Mesenchymal stem cell (in vitro differentiated cells and primary cell): ENCODE measurements at regions not wholly inside any gene's neighbourhood (a gene's known extent, or its start where the extent isn't known, plus 50 kb on each side); places are given as distances from the start of the nearest gene placed in this dataset.

ENCODE experiments used
- DNase-seq: peaks from one replicate; pipeline ENCODE4 v3.0.0-alpha.2; 2013
- H2AFZ ChIP-seq: one replicate; pipeline ENCODE4 v1.6.1; 2013; ENCODE audit warnings: low read depth, mild to moderate bottlenecking, control low read depth, inconsistent platforms, low read length, moderate library complexity
- H2AK5ac ChIP-seq: 2 replicates; pipeline ENCODE4 v1.6.1; 2013; ENCODE audit warnings: low read length, moderate library complexity, mild to moderate bottlenecking, inconsistent platforms; ENCODE audit not compliant: severe bottlenecking
- H2BK120ac ChIP-seq: one replicate; pipeline ENCODE4 v1.6.1; 2013; ENCODE audit warnings: low read depth, mild to moderate bottlenecking, inconsistent platforms, low read length, moderate library complexity
- H2BK12ac ChIP-seq, 2 experiments: one replicate each; pipeline ENCODE4 v1.6.1; 2013; ENCODE audit warnings: inconsistent platforms in 2 of 2, low read length in 2 of 2, mild to moderate bottlenecking in 2 of 2, moderate library complexity in 2 of 2, control low read depth in 1 of 2
- H2BK15ac ChIP-seq: one replicate; pipeline ENCODE4 v1.6.1; 2013; ENCODE audit warnings: mild to moderate bottlenecking, low read depth, inconsistent platforms; ENCODE audit not compliant: poor library complexity, severe bottlenecking
- H2BK5ac ChIP-seq: 2 replicates; pipeline ENCODE4 v1.6.1; 2013; ENCODE audit warnings: low read depth, mild to moderate bottlenecking, low read length, control low read depth, inconsistent platforms; ENCODE audit not compliant: poor library complexity, severe bottlenecking
- H3K14ac ChIP-seq, 2 experiments: one replicate each; pipeline ENCODE4 v1.6.1; 2013; ENCODE audit warnings: inconsistent platforms in 2 of 2, low read length in 2 of 2, control low read depth in 1 of 2, mild to moderate bottlenecking in 1 of 2, moderate library complexity in 1 of 2
- H3K18ac ChIP-seq, 2 experiments: one replicate each; pipeline ENCODE4 v1.6.1; 2013; ENCODE audit warnings: inconsistent platforms in 2 of 2, low read length in 2 of 2, control low read depth in 1 of 2, low read depth in 1 of 2, mild to moderate bottlenecking in 1 of 2
- H3K23ac ChIP-seq, 2 experiments: one replicate each; pipeline ENCODE4 v1.6.1; 2013; ENCODE audit warnings: inconsistent platforms in 2 of 2, low read length in 2 of 2, mild to moderate bottlenecking in 2 of 2, moderate library complexity in 2 of 2, control low read depth in 1 of 2
- H3K27ac ChIP-seq: 2 replicates; pipeline ENCODE4 v1.5.1; 2013; ENCODE audit warnings: mild to moderate bottlenecking, moderate library complexity, low read length, control low read depth, inconsistent platforms; ENCODE audit not compliant: poor library complexity, severe bottlenecking
- H3K27me3 ChIP-seq, 2 experiments: 2 replicates each; pipeline versions ENCODE4 v1.6.1 to v1.7.0; 2013; ENCODE audit warnings: low read length in 2 of 2, mild to moderate bottlenecking in 2 of 2, moderate library complexity in 2 of 2, control low read depth in 1 of 2, inconsistent platforms in 1 of 2; ENCODE audit not compliant: control insufficient read depth in 1 of 2, insufficient read depth in 1 of 2
- H3K36me3 ChIP-seq, 2 experiments: 2 replicates each; pipeline versions ENCODE4 v1.6.1 to v1.7.0; 2013; ENCODE audit warnings: low read length in 2 of 2, control low read depth in 1 of 2, inconsistent platforms in 1 of 2, low read depth in 1 of 2, mild to moderate bottlenecking in 1 of 2; ENCODE audit not compliant: insufficient read depth in 2 of 2, control insufficient read depth in 1 of 2
- H3K4ac ChIP-seq, 2 experiments: one replicate each; pipeline ENCODE4 v1.6.1; 2013; ENCODE audit warnings: inconsistent platforms in 2 of 2, low read length in 2 of 2, mild to moderate bottlenecking in 2 of 2, moderate library complexity in 2 of 2, control low read depth in 1 of 2, low read depth in 1 of 2
- H3K4me1 ChIP-seq: 2 replicates; pipeline ENCODE4 v1.6.1; 2013; ENCODE audit warnings: low read depth, low read length, control low read depth; ENCODE audit not compliant: control insufficient read depth, insufficient read depth
- H3K4me2 ChIP-seq: 2 replicates; pipeline ENCODE4 v1.6.1; 2013; ENCODE audit warnings: low read length, mild to moderate bottlenecking, inconsistent platforms; ENCODE audit not compliant: poor library complexity, severe bottlenecking
- H3K4me3 ChIP-seq, 2 experiments: 2 replicates each; pipeline versions ENCODE4 v1.5.1 to v1.7.0; 2013; ENCODE audit warnings: low read length in 2 of 2, mild to moderate bottlenecking in 2 of 2, control low read depth in 1 of 2, low read depth in 1 of 2; ENCODE audit not compliant: insufficient read depth in 1 of 2
- H3K79me1 ChIP-seq: replicated peaks from 2 replicates; pipeline ENCODE4 v1.6.1; 2013; ENCODE audit warnings: mild to moderate bottlenecking, control low read depth, low read length, inconsistent platforms; ENCODE audit not compliant: poor library complexity, severe bottlenecking
- H3K9ac ChIP-seq: 2 replicates; pipeline ENCODE4 v1.7.0; 2013; ENCODE audit warnings: mild to moderate bottlenecking, low read length, moderate library complexity
- H3K9me3 ChIP-seq: 2 replicates; pipeline ENCODE4 v1.7.0; 2013; ENCODE audit warnings: mild to moderate bottlenecking, low read length; ENCODE audit not compliant: control insufficient read depth
- H4K8ac ChIP-seq: one replicate; pipeline ENCODE4 v1.6.1; 2013; ENCODE audit warnings: inconsistent platforms, mild to moderate bottlenecking, low read length, moderate library complexity
- H4K91ac ChIP-seq: one replicate; pipeline ENCODE4 v1.6.1; 2013; ENCODE audit warnings: mild to moderate bottlenecking, low read length, inconsistent platforms
- WGBS: methylation state at CpG from one replicate; pipeline ENCODE4 v1.1.7; 2013; ENCODE audit warnings: mixed read lengths; 5-methylcytosine and 5-hydroxymethylcytosine counted together

GRCh38 chr14:97283841-97284240, 486.7 kb downstream of the VRK1 start:
- Histone ChIP-seq H3K9ac (no peak overlapping the region), H3K4me2 (no peak overlapping the region), H3K14ac (no peak overlapping the region), H3K4me3 (no peak overlapping the region), H4K91ac (no peak overlapping the region), H2BK5ac (no peak overlapping the region), H3K36me3 (no peaks in the 10 kb centered on the region), H2AFZ (no peak overlapping the region), H3K4ac (no peak overlapping the region), H3K9me3 (peaks cover 2% of the 10 kb centered on the region), H3K27me3 (peaks cover 0 to 20% of the 10 kb centered on the region in 2 experiments), H3K27ac (no peak overlapping the region), H3K23ac (no peak overlapping the region), H2AK5ac (no peak overlapping the region), H3K4me1 (no peaks in the 10 kb centered on the region), H2BK120ac (no peak overlapping the region), H4K8ac (no peak overlapping the region), H2BK15ac (no peak overlapping the region), H3K18ac (no peak overlapping the region), H2BK12ac (no peak overlapping the region), H3K79me1 (no peaks in the 10 kb centered on the region)
- 76% methylated on average over 6 of the region's 6 CpGs for WGBS
- no peak for DNase-seq

DNA sequence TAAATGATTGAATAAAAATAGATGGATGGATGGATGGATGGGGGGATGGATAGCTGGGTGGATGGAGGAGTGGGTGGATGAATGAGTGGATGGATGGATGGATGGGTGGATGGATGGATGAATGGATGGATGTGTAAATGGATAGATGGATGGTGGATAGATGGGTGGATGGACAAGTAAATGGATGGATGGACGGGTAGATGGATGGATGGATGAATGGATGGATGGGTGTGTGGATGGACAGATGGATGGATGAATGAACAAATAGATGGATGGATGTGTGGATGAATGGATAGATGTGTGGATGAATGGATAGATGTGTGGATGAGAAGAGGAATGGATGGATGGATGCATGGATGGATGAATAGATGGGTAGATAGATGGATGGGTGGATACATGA, 490.8 kb downstream of the VRK1 start:
- peaks cover 2% of the 10 kb centered on the region for H3K9me3 ChIP-seq
- H3K27ac ChIP-seq: no peak overlapping the region
- H2AK5ac ChIP-seq: no peak overlapping the region
- no peak overlapping the region for H3K18ac ChIP-seq
- H4K8ac ChIP-seq: no peak overlapping the region
- no peak for DNase-seq
- no peak overlapping the region for H3K4me2 ChIP-seq
- no peak overlapping the region for H2AFZ ChIP-seq
- no peak overlapping the region for H2BK12ac ChIP-seq
- no peak overlapping the region for H2BK120ac ChIP-seq
- H3K14ac ChIP-seq: no peak overlapping the region
- no peak overlapping the region for H3K9ac ChIP-seq
- no peaks in the 10 kb centered on the region for H3K79me1 ChIP-seq
- no peak overlapping the region for H2BK5ac ChIP-seq
- H3K4ac ChIP-seq: no peak overlapping the region
- peaks cover 0 to 11% of the 10 kb centered on the region in 2 experiments for H3K27me3 ChIP-seq
- no peak overlapping the region for H3K23ac ChIP-seq
- WGBS: 61% methylated on average over 1 of the region's 1 CpG
- H3K4me1 ChIP-seq: no peaks in the 10 kb centered on the region
- H4K91ac ChIP-seq: no peak overlapping the region
- no peak overlapping the region for H3K4me3 ChIP-seq
- H2BK15ac ChIP-seq: no peak overlapping the region
- H3K36me3 ChIP-seq: no peaks in the 10 kb centered on the region

DNA sequence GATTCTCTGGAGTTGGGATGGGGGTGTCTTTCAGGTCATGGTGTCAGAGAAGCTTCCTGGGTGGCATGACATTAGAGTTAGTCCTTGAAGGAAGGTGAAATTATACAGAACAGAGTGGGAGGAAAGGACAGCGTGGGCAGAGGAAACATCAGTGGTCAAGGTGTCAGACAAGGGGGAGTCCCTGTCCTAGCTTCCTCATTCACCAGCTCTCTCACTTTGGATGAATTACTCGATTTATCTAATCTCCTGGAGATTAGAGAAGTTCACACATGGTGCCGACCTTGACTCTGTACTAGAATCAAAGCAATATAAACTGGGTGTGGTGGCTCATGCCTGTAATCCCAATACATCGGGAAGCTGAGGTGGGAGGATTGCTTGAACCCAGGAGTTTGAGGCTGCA, 492.9 kb downstream of the VRK1 start:
- no peak overlapping the region for H4K8ac ChIP-seq
- peaks cover 0 to 6% of the 10 kb centered on the region in 2 experiments for H3K27me3 ChIP-seq
- no peak for DNase-seq
- H2BK15ac ChIP-seq: no peak overlapping the region
- no peak overlapping the region for H3K18ac ChIP-seq
- H3K36me3 ChIP-seq: no peaks in the 10 kb centered on the region
- no peak overlapping the region for H2BK5ac ChIP-seq
- H4K91ac ChIP-seq: no peak overlapping the region
- H3K27ac ChIP-seq: no peak overlapping the region
- H2BK120ac ChIP-seq: no peak overlapping the region
- H3K14ac ChIP-seq: no peak overlapping the region
- H3K23ac ChIP-seq: no peak overlapping the region
- H3K4me3 ChIP-seq: no peak overlapping the region
- no peak overlapping the region for H2AK5ac ChIP-seq
- no peak overlapping the region for H2AFZ ChIP-seq
- no peak overlapping the region for H2BK12ac ChIP-seq
- no peaks in the 10 kb centered on the region for H3K79me1 ChIP-seq
- H3K4ac ChIP-seq: no peak overlapping the region
- no peak overlapping the region for H3K9ac ChIP-seq
- no peaks in the 10 kb centered on the region for H3K4me1 ChIP-seq
- 61% methylated on average over 3 of the region's 4 CpGs for whole genome bisulfite sequencing
- peaks cover 2% of the 10 kb centered on the region for H3K9me3 ChIP-seq
- H3K4me2 ChIP-seq: no peak overlapping the region

- H3K4me3 ChIP-seq: no peak overlapping the region
- no peak overlapping the region for H3K9ac ChIP-seq
- no peak overlapping the region for H2BK120ac ChIP-seq
- no peak overlapping the region for H2BK5ac ChIP-seq
- H3K36me3 ChIP-seq: no peaks in the 10 kb centered on the region
- no peak overlapping the region for H2BK15ac ChIP-seq
- H3K9me3 ChIP-seq: peaks cover 2% of the 10 kb centered on the region
- H3K23ac ChIP-seq: no peak overlapping the region
- H3K27ac ChIP-seq: no peak overlapping the region
- H3K4ac ChIP-seq: no peak overlapping the region
- no peaks in the 10 kb centered on the region for H3K4me1 ChIP-seq
- no peak overlapping the region for H2AK5ac ChIP-seq
- peaks cover 0 to 6% of the 10 kb centered on the region in 2 experiments for H3K27me3 ChIP-seq
- H4K91ac ChIP-seq: no peak overlapping the region
- H3K79me1 ChIP-seq: no peaks in the 10 kb centered on the region
- H2AFZ ChIP-seq: no peak overlapping the region
- no peak overlapping the region for H3K4me2 ChIP-seq
- 79% methylated on average over 3 of the region's 3 CpGs for WGBS
- no peak overlapping the region for H4K8ac ChIP-seq
- no peak for DNase-seq
- no peak overlapping the region for H3K18ac ChIP-seq
- H3K14ac ChIP-seq: no peak overlapping the region
- no peak overlapping the region for H2BK12ac ChIP-seq
Measured at GRCh38 chr14:97290977-97291376, 493.8 kb downstream of the VRK1 start.
